GM12872 (cell line): ENCODE measurements at regions not wholly inside any gene's neighbourhood (a gene's known extent, or its start where the extent isn't known, plus 50 kb on each side); places are given as distances from the start of the nearest gene placed in this dataset.

Experiments
- CTCF ChIP-seq: IDR thresholded peaks from 3 replicates; pipeline ENCODE4 v1.5.1; 2011; ENCODE audit warnings: low read depth, mild to moderate bottlenecking, low read length, moderate library complexity; ENCODE audit not compliant: insufficient read depth

GRCh38 chr12:74468401-74468800 is 69.2 kb upstream of the ATXN7L3B start:
- no peak for TF ChIP-seq CTCF

GRCh38 chr12:74476234-74476633 is 61.4 kb upstream of the ATXN7L3B start:
- no peak for TF ChIP-seq CTCF

- TF ChIP-seq CTCF, result no peak
Observed at GRCh38 chr12:74481078-74481477, 56.6 kb upstream of the ATXN7L3B start.

- TF ChIP-seq CTCF, result no peak
Observed at GRCh38 chr12:74482115-74482514, 55.5 kb upstream of the ATXN7L3B start.

GRCh38 chr12:74483057-74483456 is 54.6 kb upstream of the ATXN7L3B start:
- no peak for TF ChIP-seq CTCF
